A549 (cell line): ENCODE measurements at regions not wholly inside any gene's neighbourhood (a gene's known extent, or its start where the extent isn't known, plus 50 kb on each side); places are given as distances from the start of the nearest gene placed in this dataset.

Experiments used
- CEBPB ChIP-seq, 2 experiments: fragments of >200 bp in 1 of 2; sonication (Bioruptor Twin) in 1 of 2; formaldehyde crosslinking in 1 of 2; IDR thresholded peaks; 2 replicates each; pipeline ENCODE4 v1.6.1; 2012 to 2016
- CTCF ChIP-seq: fragments of >200 bp; sonication (Bioruptor Twin); formaldehyde crosslinking; IDR thresholded peaks from 3 replicates; pipeline ENCODE4 v1.5.1; 2016
- ELK1 ChIP-seq: fragments of 150-350 bp; IDR thresholded peaks from 2 replicates; pipeline ENCODE4 v1.6.1; 2014; ENCODE audit warnings: low read depth, mild to moderate bottlenecking, low read length
- EP300 ChIP-seq, 2 experiments: fragments of >200 bp; sonication (Bioruptor Twin); formaldehyde crosslinking; IDR thresholded peaks; 2 replicates in 1 of 2; 3 replicates in 1 of 2; pipeline ENCODE4 v1.6.1; 2016 to 2017
- FOSL2 ChIP-seq, 2 experiments: fragments of 450-650 bp in 1 of 2; fragments of >200 bp in 1 of 2; sonication (Bioruptor Twin) in 1 of 2; formaldehyde crosslinking; IDR thresholded peaks; 2 replicates each; pipeline versions ENCODE4 v1.5.0 to v1.6.1; 2016 to 2020; ENCODE audit warnings: mild to moderate bottlenecking in 1 of 2, moderate library complexity in 1 of 2
- FOXS1 ChIP-seq: fragments of 250-450 bp; sonication (Bioruptor Pico); IDR thresholded peaks from 2 replicates; pipeline ENCODE4 v1.5.0; 2020; ENCODE audit warnings: mild to moderate bottlenecking, moderate library complexity
- JUNB ChIP-seq: fragments of >200 bp; sonication (Bioruptor Twin); formaldehyde crosslinking; IDR thresholded peaks from 2 replicates; pipeline ENCODE4 v1.6.1; 2016
- NFE2L2 ChIP-seq: fragments of 150-350 bp; conservative IDR thresholded peaks from 2 replicates; pipeline ENCODE4 v1.6.1; 2014; ENCODE audit warnings: low read length
- NPAS2 ChIP-seq: fragments of 250-450 bp; sonication (Bioruptor Pico); IDR thresholded peaks from 2 replicates; pipeline ENCODE4 v1.8.0; 2022; ENCODE audit warnings: mild to moderate bottlenecking, moderate library complexity, borderline replicate concordance
- POLR2A ChIP-seq: IDR thresholded peaks from 2 replicates; pipeline ENCODE4 v1.6.1; 2012; ENCODE audit warnings: mild to moderate bottlenecking, low read length
- RAD21 ChIP-seq, 2 experiments: fragments of >200 bp in 1 of 2; sonication (Bioruptor Twin) in 1 of 2; formaldehyde crosslinking in 1 of 2; IDR thresholded peaks in 1 of 2; conservative IDR thresholded peaks in 1 of 2; 2 replicates in 1 of 2; 3 replicates in 1 of 2; pipeline ENCODE4 v1.6.1; 2012 to 2018; ENCODE audit warnings: inconsistent platforms in 1 of 2
- RNF2 ChIP-seq: fragments of 200-600 bp; sonication (generic); IDR thresholded peaks from 2 replicates; pipeline ENCODE4 v1.6.1; 2016; ENCODE audit warnings: low read depth, mild to moderate bottlenecking, antibody characterized with exemption, moderate library complexity, borderline replicate concordance
- USF2 ChIP-seq: fragments of 450-650 bp; IDR thresholded peaks from 2 replicates; pipeline ENCODE4 v1.6.1; 2014; ENCODE audit warnings: antibody characterized with exemption

- no peak for TF ChIP-seq POLR2A
- TF ChIP-seq CTCF, result no peak
- no peak for TF ChIP-seq CEBPB (IDR thresholded peaks at IDR 0.05)
- no peak for TF ChIP-seq FOSL2 (IDR thresholded peaks at IDR 0.05)
- TF ChIP-seq FOSL2 (CRISPR knock-in tag; IDR thresholded peaks at IDR 0.05), result no peak
- no peak for TF ChIP-seq ELK1
- TF ChIP-seq RNF2, result no peak
- TF ChIP-seq NPAS2 (CRISPR knock-in tag), result no peak
- TF ChIP-seq NFE2L2, result no peak
- no peak for TF ChIP-seq EP300 (IDR thresholded peaks at IDR 0.05)
- TF ChIP-seq RAD21 (conservative IDR thresholded peaks at IDR 0.05 in 1 of 2, IDR thresholded peaks at IDR 0.05 in 1 of 2), result no peak
- no peak for TF ChIP-seq FOXS1 (CRISPR knock-in tag)
- TF ChIP-seq USF2, result no peak
- TF ChIP-seq JUNB, result no peak
These were observed 492.9 kb upstream of the JAG1 start for GRCh38 chr20:11166712-11167111.
